ENCODE measurements at regions not wholly inside any gene's neighbourhood (a gene's known extent, or its start where the extent isn't known, plus 50 kb on each side); places are given as distances from the start of the nearest gene placed in this dataset.

GRCh38 chr2:221102896-221103688, 469.0 kb downstream of the EPHA4 start:
- peak; percentile 56 for DNase-seq (ENCODE audit: low read depth, low spot score)
- in situ Hi-C loops (cut with HindIII; ENCODE audit: low pct_unique_long_range_greater_than_20kb, low sequenced_read_pairs), result no loop called here

GRCh38 chr2:221103930-221104329, 468.2 kb downstream of the EPHA4 start:
- in situ Hi-C loops (cut with HindIII; ENCODE audit: low pct_unique_long_range_greater_than_20kb, low sequenced_read_pairs), result no loop called here
- DNase-seq (ENCODE audit: low read depth, low spot score), result peak; percentile 99

- in situ Hi-C loops (cut with HindIII; ENCODE audit: low pct_unique_long_range_greater_than_20kb, low sequenced_read_pairs), result no loop called here
- peak; percentile 88 for DNase-seq (ENCODE audit: low read depth, low spot score)
Measured at GRCh38 chr2:221104361-221104811, 467.7 kb downstream of the EPHA4 start.

GRCh38 chr2:221106241-221106640, 465.9 kb downstream of the EPHA4 start:
- in situ Hi-C loops (cut with HindIII; ENCODE audit: low pct_unique_long_range_greater_than_20kb, low sequenced_read_pairs), result no loop called here
- no peak for DNase-seq (ENCODE audit: low read depth, low spot score)

GRCh38 chr2:221107424-221107823, 464.7 kb downstream of the EPHA4 start:
- in situ Hi-C loops (cut with HindIII; ENCODE audit: low pct_unique_long_range_greater_than_20kb, low sequenced_read_pairs), result no loop called here
- DNase-seq (ENCODE audit: low read depth, low spot score), result no peak

- in situ Hi-C loops (cut with HindIII; ENCODE audit: low pct_unique_long_range_greater_than_20kb, low sequenced_read_pairs), result no loop called here
- DNase-seq (ENCODE audit: low read depth, low spot score), result no peak
Measured at GRCh38 chr2:221109552-221109951, 462.6 kb downstream of the EPHA4 start.

- no peak for DNase-seq (ENCODE audit: low read depth, low spot score)
- in situ Hi-C loops (cut with HindIII; ENCODE audit: low pct_unique_long_range_greater_than_20kb, low sequenced_read_pairs), result no loop called here
Measured at GRCh38 chr2:221111739-221112138, 460.4 kb downstream of the EPHA4 start.

- in situ Hi-C loops (cut with HindIII; ENCODE audit: low pct_unique_long_range_greater_than_20kb, low sequenced_read_pairs), result no loop called here
- DNase-seq (ENCODE audit: low read depth, low spot score), result no peak
Measured at GRCh38 chr2:221112744-221113143, 459.4 kb downstream of the EPHA4 start.

- in situ Hi-C loops (cut with HindIII; ENCODE audit: low pct_unique_long_range_greater_than_20kb, low sequenced_read_pairs), result no loop called here
- no peak for DNase-seq (ENCODE audit: low read depth, low spot score)
Measured at GRCh38 chr2:221115944-221116343, 456.2 kb downstream of the EPHA4 start.

- DNase-seq (ENCODE audit: low read depth, low spot score), result no peak
- in situ Hi-C loops (cut with HindIII; ENCODE audit: low pct_unique_long_range_greater_than_20kb, low sequenced_read_pairs), result no loop called here
Measured at GRCh38 chr2:221120643-221121042, 451.5 kb downstream of the EPHA4 start.

- in situ Hi-C loops (cut with HindIII; ENCODE audit: low pct_unique_long_range_greater_than_20kb, low sequenced_read_pairs), result no loop called here
- DNase-seq (ENCODE audit: low read depth, low spot score), result no peak
Measured at GRCh38 chr2:221123396-221123795, 448.7 kb downstream of the EPHA4 start.

- peak; percentile 95 for DNase-seq (ENCODE audit: low read depth, low spot score)
- in situ Hi-C loops (cut with HindIII; ENCODE audit: low pct_unique_long_range_greater_than_20kb, low sequenced_read_pairs), result no loop called here
Measured at GRCh38 chr2:221124532-221125240, 447.4 kb downstream of the EPHA4 start.

- no peak for DNase-seq (ENCODE audit: low read depth, low spot score)
- in situ Hi-C loops (cut with HindIII; ENCODE audit: low pct_unique_long_range_greater_than_20kb, low sequenced_read_pairs), result no loop called here
Measured at GRCh38 chr2:221125691-221126090, 446.4 kb downstream of the EPHA4 start.

GRCh38 chr2:221129657-221130056, 442.4 kb downstream of the EPHA4 start:
- in situ Hi-C loops (cut with HindIII; ENCODE audit: low pct_unique_long_range_greater_than_20kb, low sequenced_read_pairs), result no loop called here
- no peak for DNase-seq (ENCODE audit: low read depth, low spot score)

- in situ Hi-C loops (cut with HindIII; ENCODE audit: low pct_unique_long_range_greater_than_20kb, low sequenced_read_pairs), result no loop called here
- DNase-seq (ENCODE audit: low read depth, low spot score), result no peak
Measured at GRCh38 chr2:221130431-221130830, 441.7 kb downstream of the EPHA4 start.

- in situ Hi-C loops (cut with HindIII; ENCODE audit: low pct_unique_long_range_greater_than_20kb, low sequenced_read_pairs), result no loop called here
- DNase-seq (ENCODE audit: low read depth, low spot score), result no peak
Measured at GRCh38 chr2:221133941-221134340, 438.2 kb downstream of the EPHA4 start.

- in situ Hi-C loops (cut with HindIII; ENCODE audit: low pct_unique_long_range_greater_than_20kb, low sequenced_read_pairs), result no loop called here
Measured at GRCh38 chr2:221134718-221135117, 437.4 kb downstream of the EPHA4 start.

GRCh38 chr2:221135699-221136098, 436.4 kb downstream of the EPHA4 start:
- in situ Hi-C loops (cut with HindIII; ENCODE audit: low pct_unique_long_range_greater_than_20kb, low sequenced_read_pairs), result no loop called here
- no peak for DNase-seq (ENCODE audit: low read depth, low spot score)

More at GRCh38 chr2:221134718-221135117, 437.4 kb downstream of the EPHA4 start:
- DNase-seq (ENCODE audit: low read depth, low spot score), result no peak

GRCh38 chr2:221137385-221137784, 434.7 kb downstream of the EPHA4 start:
- in situ Hi-C loops (cut with HindIII; ENCODE audit: low pct_unique_long_range_greater_than_20kb, low sequenced_read_pairs), result no loop called here

More at GRCh38 chr2:221137385-221137784, 434.7 kb downstream of the EPHA4 start:
- DNase-seq (ENCODE audit: low read depth, low spot score), result no peak
